ENCODE measurements at regions not wholly inside any gene's neighbourhood (a gene's known extent, or its start where the extent isn't known, plus 50 kb on each side); places are given as distances from the start of the nearest gene placed in this dataset.

GRCh38 chr2:235141411-235142128, 189.8 kb downstream of the SH3BP4 start:
- no peak for DNase-seq

- no peak for DNase-seq
Observed at GRCh38 chr2:235142601-235143000, 190.8 kb downstream of the SH3BP4 start.

DNA sequence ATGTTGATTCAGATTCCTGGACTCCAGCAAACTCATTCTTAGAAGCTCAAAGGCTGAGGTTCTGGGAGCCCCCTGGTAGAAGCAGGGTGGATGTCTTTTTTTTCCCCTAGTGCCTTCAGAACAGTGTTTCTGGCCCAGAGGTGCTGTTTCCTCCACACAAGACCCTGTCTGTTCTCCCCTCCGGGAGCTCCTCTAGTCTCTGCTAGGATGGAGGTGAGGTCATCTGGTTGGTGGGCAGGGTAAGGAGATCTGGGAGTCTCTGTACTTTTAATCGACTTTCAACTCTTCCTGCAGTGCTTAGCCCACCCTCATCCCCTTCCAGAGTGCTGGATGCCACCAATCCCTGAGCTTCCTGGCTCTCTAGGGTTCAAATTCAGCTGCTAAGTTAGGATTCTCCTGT, 192.0 kb downstream of the SH3BP4 start:
- no peak for DNase-seq

DNA sequence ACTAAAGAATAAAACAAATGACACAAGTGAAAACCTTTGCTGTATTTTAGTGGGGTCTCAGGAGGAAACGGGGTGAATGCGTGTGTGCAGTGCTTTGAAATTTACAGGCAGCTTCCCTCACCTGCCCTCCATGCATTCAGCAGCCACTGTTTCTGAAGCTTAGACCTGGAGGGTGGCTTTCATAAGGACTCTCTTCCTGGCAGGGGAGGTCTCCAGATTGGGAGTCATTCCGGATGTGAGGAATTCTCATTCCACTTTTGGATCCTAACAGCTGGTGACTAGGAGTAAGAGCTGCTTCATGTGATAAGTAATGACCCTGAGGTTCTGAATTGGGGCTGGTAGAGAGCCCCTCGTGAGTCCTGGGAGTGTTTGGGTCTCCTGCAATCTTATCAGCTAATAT, 192.5 kb downstream of the SH3BP4 start:
- DNase-seq: no peak

DNA sequence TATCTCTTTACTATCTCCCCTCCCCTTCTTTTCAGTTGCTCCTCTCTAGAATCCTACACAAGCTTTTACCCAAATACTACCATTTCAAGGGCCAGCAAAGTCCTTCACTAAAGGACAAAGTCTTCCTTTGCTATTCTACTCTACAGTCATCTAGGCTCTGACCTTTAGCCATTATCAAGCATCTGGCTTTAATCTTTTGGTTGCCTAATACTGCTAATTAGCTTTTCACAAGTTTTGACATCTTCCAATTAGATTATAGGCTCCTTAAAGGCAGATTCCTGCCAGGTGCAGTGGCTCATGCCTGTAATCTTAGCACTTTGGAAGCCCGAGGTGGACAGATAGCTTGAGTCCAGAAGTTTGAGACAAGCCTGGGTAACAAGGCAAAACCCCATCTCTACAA, 194.4 kb downstream of the SH3BP4 start:
- no peak for DNase-seq

DNA sequence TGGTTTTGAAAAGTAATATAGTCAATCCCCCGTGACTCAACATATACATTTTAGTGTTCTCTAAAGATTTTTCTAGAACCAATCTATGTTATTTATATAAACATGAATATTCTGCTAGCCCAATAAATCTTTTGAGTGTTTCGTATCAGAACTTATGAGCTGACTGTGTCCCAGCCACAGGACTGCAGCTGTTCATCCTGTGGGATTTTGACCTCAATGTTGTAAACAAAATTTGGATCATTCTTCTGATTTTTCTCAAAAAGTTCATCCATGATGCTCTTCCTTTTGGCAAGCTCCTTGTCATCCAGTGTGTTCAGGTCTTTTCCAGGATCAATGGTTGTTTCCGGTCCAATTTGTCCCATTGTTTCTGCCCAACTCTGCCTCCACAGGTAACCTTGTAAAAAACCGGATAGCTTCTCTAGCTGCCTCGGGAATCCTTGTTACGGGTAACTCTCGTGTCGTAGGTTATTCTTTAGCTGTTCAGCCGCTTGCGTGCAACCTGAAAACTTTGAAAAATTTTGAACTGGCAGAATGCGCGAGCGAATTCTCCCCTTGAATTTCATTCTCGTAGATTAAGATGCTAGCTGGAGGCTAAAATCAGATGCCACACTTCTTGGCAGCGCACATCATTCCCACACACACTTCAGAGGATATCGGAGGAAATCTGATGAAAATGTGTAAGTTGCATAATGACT, 195.2 kb downstream of the SH3BP4 start:
- DNase-seq: no peak

- no peak for DNase-seq
Observed at GRCh38 chr2:235148201-235149170, 196.7 kb downstream of the SH3BP4 start.

DNA sequence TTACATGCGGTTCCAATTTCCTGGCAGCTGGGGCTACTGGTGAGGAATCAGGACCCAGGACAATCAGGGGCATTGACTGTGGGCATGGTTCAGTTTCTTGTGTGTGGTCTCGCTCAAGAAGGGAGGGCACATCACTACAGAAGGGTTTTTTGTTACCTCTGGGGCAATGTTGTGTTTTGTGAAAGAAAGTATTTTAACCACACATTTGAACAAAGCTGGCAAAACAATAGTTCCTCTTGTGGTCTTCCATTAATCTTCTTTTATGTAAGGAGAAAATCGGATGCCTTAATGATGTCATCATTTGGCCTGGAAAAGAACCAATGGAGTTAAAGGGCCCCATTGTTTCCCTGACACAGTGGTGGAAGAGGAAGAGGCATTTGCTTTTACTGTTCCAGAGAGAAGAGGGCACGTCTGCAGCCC, 197.4 kb downstream of the SH3BP4 start:
- no peak for DNase-seq

GRCh38 chr2:235149736-235150135, 197.9 kb downstream of the SH3BP4 start:
- no peak for DNase-seq

DNA sequence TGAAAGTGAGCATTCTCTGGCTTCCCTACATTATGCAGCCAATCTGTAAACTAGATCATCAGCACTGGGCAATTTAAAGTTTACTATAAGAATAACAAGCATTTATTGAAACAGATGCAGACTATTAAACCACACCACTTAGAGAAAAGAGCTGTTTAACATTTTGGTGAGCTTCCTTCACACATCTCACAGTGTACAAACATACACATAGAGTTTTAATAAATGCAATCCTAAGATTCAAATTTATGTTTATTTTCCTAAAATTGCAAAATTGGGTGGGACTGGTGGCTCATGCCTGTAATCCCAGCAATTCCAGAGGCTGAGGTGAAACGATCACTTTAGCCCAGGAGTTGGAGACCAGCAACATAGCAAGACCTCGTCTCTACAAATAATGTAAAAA, 199.3 kb downstream of the SH3BP4 start:
- DNase-seq: no peak

DNA sequence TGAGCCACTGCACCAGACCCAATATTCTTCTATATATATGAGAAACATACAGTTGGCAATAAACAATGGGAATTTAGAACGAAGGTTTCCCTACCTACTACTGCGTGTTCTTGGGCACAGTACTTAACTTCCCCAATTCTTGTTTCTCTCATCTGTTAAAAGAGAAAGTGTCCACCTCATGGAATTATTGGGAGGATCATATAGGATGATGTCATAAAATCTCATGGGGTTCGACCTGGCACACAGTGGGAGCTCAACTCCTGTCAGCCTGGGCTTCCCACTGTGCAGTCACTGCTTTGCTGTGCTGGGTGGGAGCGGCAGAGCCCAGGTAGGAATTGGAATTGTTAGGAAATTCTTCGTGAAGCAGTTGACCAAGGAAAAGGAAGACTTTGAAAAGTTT, 203.3 kb downstream of the SH3BP4 start:
- DNase-seq: no peak

DNA sequence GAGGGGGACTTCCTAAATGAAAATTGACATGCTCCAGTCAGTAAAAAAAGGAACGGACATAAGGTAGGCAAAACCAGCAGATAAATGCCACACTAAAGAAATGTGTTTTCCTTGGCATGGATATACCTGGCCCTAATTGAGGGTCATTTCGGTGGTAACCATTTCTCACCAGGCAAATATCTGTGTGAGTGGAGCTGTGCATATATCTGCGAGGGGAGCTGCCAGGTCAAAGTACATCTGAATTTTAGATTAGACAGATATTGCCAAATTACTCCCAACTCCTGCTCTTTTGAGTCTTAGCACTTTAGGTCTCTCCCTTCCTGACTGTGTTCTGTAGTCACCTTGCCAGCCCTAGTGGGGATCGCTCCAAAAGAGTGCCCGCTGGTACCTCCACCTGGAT, 204.2 kb downstream of the SH3BP4 start:
- no peak for DNase-seq

DNA sequence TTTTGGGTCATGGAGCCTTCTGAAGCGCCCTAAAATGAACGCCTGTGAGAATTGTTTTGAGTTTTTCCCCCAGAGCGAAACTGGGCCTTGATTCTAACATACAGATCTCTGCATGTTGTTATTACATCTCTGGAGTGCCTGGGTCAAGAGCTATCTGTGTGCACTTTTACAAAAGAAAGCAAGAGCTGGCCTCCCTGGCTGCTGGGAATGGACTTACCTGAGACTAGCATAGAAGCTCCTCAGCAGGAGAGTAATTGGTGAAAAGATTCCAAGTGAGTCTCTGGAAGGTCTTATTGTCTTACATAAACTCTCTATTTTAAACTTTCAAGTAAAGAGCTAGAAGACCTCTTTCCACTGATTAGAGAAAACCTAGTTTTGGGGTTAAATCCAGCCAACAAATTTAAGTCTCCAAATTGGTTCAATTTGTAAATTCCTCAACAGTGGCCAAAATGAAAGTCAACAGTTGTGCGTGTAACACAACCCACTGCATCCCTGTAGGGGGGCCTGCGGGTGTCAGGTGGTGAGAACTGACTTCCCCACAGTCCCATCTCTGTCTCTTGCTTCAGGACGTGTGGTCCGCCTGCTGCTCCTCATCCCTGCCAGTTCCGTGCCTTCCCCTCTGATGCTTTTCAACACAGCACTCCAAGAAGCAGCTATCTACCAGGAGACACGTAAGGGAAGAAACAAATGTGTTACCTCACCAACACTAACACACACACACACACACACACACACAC, 206.1 kb downstream of the SH3BP4 start:
- DNase-seq: no peak

- no peak for DNase-seq
Observed at GRCh38 chr2:235160281-235160810, 208.5 kb downstream of the SH3BP4 start.

DNA sequence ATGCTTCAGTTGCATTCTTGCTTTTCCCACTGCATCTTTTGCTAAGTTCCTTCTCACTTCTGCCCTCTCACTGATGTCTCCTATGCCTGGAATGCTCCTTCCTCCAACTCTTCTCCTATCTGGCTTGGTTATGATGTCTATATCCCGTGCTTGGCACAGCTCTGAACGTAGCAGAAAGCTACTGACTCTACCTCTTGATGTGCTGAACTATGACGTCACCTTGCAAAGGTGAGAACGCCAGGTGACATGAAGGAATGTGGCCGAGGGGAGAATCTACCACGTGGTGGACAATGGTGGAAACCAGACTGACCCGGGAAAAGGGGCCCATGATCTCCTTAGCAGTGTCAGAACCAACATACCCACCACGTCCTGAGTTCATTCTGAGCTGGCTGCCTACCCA, 209.7 kb downstream of the SH3BP4 start:
- no peak for DNase-seq

DNA sequence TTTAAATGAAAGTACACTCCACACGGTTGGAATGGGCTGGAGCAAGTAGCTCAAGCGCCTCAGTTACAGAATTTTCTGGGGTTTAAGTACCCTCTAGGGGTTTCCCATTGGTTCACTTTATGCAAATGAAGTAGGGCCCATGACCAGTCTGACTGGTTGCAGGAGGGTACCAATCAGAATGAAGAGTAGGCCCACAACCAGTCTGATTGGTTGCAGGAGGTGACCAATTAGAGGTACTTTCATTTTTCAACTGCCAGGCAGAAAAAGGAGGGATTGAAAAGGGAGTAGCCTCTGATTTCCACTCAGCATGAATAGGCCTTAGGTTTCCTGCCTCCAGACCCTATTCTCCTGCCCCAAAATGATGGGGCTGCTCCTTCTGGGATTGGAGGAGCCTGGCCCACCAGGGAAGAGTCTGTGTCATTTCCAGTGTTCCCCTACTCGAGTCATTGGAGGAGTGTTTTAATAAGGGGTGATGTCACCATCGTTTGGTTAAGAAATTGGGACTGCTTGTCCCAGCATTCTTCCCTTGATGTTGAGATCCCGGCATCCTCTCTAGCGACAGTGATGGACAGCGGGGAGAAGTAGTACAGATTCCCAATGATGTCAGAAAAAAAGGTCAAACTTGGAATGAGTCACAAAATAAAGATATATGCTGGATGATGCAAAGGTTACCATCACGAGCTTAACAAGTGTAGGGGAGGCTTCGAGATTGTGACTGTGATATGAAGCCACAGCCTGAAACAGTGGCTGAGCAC, 210.4 kb downstream of the SH3BP4 start:
- DNase-seq: no peak

GRCh38 chr2:235162837-235163197, 211.0 kb downstream of the SH3BP4 start:
- DNase-seq: no peak

- DNase-seq: no peak
Observed at GRCh38 chr2:235165136-235165535, 213.3 kb downstream of the SH3BP4 start.

GRCh38 chr2:235165631-235166030, 213.8 kb downstream of the SH3BP4 start:
- DNase-seq: no peak

DNA sequence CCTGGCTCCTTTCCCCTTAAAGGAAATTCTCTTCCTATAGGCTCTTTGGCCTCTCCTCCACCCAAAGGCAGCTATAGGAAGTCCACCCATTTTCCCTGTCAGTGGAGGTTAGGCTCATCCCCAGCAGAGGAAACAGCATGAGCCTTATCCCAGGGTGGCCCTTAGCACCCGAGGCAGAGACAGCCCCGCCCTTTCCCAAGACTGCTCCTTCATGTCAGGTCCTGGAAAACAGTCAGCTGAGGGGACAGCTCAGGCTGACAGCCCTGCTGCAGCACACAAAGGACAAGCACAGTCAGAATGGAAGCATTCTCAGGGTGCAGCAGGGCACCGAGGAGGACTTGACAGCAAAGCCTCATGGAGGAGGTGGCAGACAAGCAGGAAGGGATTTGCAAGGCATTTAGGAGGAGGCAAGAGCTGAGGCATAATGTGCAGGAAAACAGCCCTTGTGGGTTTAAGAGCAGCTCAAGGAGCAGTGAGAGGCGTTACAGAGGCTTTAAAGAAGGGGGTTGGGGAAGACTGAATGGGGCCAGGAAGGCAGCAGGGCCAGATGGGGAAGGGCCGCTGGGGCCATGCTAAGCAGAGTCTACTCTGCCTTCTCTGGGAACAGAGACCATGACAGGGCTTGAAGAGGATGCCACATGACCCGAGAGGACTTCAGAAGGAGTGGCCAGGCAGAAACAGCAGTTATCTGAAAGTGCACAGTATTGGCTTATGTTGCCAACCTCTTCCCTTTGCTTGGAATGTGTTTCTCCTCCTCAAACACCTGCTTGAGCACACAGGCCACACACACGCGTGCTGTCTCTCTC, 216.6 kb downstream of the SH3BP4 start:
- DNase-seq: no peak

GRCh38 chr2:235170016-235170415, 218.2 kb downstream of the SH3BP4 start:
- DNase-seq: no peak
